DOHH2 (cell line): ENCODE measurements at regions not wholly inside any gene's neighbourhood (a gene's known extent, or its start where the extent isn't known, plus 50 kb on each side); places are given as distances from the start of the nearest gene placed in this dataset.

Experiments used
- CTCF ChIP-seq: fragments of 200-600 bp; sonication (generic); IDR thresholded peaks from one replicate; pipeline ENCODE4 v1.5.1; 2014; ENCODE audit warnings: antibody characterized with exemption, mild to moderate bottlenecking, low read depth, low read length; ENCODE audit not compliant: poor library complexity, severe bottlenecking
- EZH2phosphoT487 ChIP-seq: fragments of 200-600 bp; sonication (generic); IDR thresholded peaks from 2 replicates; pipeline ENCODE4 v1.6.1; 2017; ENCODE audit warnings: borderline replicate concordance, mild to moderate bottlenecking, antibody characterized with exemption, low read length, moderate library complexity, mixed read lengths

- TF ChIP-seq CTCF (no peak), EZH2phosphoT487 (no peak)
These were observed 264.7 kb upstream of the TAC1 start for GRCh38 chr7:97466999-97467740.
